Cardiac septum (tissue), 1 donor: ENCODE measurements at regions not wholly inside any gene's neighbourhood (a gene's known extent, or its start where the extent isn't known, plus 50 kb on each side); places are given as distances from the start of the nearest gene placed in this dataset.

ENCODE experiments used
- DNase-seq: peaks from one replicate; pipeline ENCODE4 v3.0.0-alpha.2; 2020; ENCODE audit warnings: low spot score
- intact Hi-C: fragments of 100-400 bp; cut with DNase I; formaldehyde crosslinking; loops from one replicate; pipeline ENCODE4 v1.14.0; 2022
- donor health status: DM: no; HTN: no; CAD: no.

GRCh38 chr15:58235961-58236360 lies 97.8 kb downstream of the AQP9 start:
- intact Hi-C loops, result no loop called here
- DNase-seq, result no peak

- intact Hi-C loops, result no loop called here
Measured at GRCh38 chr15:58240191-58240932, 102.2 kb downstream of the AQP9 start.

GRCh38 chr15:58241872-58242271 lies 103.7 kb downstream of the AQP9 start:
- intact Hi-C loops, result no loop called here
- DNase-seq, result no peak

More at GRCh38 chr15:58240191-58240932, 102.2 kb downstream of the AQP9 start:
- DNase-seq, result no peak

- DNase-seq, result no peak
- intact Hi-C loops, result no loop called here
Measured at GRCh38 chr15:58243070-58243469, 104.9 kb downstream of the AQP9 start.

GRCh38 chr15:58244536-58244935 lies 106.4 kb downstream of the AQP9 start:
- intact Hi-C loops, result no loop called here
- DNase-seq, result no peak

GRCh38 chr15:58246041-58246440 lies 107.9 kb downstream of the AQP9 start:
- intact Hi-C loops, result no loop called here

GRCh38 chr15:58247855-58248842 lies 110.0 kb downstream of the AQP9 start:
- intact Hi-C loops, result loop anchor here (1.0 kb wide), 1 partner anchor 12 kb away; no protein-coding TSS in a partner anchor

More at GRCh38 chr15:58246041-58246440, 107.9 kb downstream of the AQP9 start:
- DNase-seq, result no peak

GRCh38 chr15:58249646-58250312 lies 111.6 kb downstream of the AQP9 start:
- intact Hi-C loops, result no loop called here
- DNase-seq, result no peak

More at GRCh38 chr15:58247855-58248842, 110.0 kb downstream of the AQP9 start:
- peak; percentile 89 for DNase-seq

- no peak for DNase-seq
- intact Hi-C loops, result no loop called here
Measured at GRCh38 chr15:58252586-58253323, 114.6 kb downstream of the AQP9 start.

GRCh38 chr15:58257776-58258325 lies 119.7 kb downstream of the AQP9 start:
- no peak for DNase-seq
- intact Hi-C loops, result no loop called here

- no peak for DNase-seq
- intact Hi-C loops, result no loop called here
Measured at GRCh38 chr15:58258501-58259292, 120.5 kb downstream of the AQP9 start.

- intact Hi-C loops, result loop anchor here (1.0 kb wide), 1 partner anchor 12 kb away; no protein-coding TSS in a partner anchor
- DNase-seq, result no peak
Measured at GRCh38 chr15:58260205-58260724, 122.1 kb downstream of the AQP9 start.

- DNase-seq, result no peak
- intact Hi-C loops, result loop anchor here (1.0 kb wide), 1 partner anchor 12 kb away; no protein-coding TSS in a partner anchor
Measured at GRCh38 chr15:58260725-58261267, 122.6 kb downstream of the AQP9 start.

- DNase-seq, result no peak
- intact Hi-C loops, result no loop called here
Measured at GRCh38 chr15:58261368-58261767, 123.2 kb downstream of the AQP9 start.

- intact Hi-C loops, result no loop called here
- DNase-seq, result no peak
Measured at GRCh38 chr15:58264053-58264971, 126.1 kb downstream of the AQP9 start.

- intact Hi-C loops, result loop anchor here (5.0 kb wide), 1 partner anchor 485 kb away; no protein-coding TSS in a partner anchor
- no peak for DNase-seq
Measured at GRCh38 chr15:58267051-58267450, 128.9 kb downstream of the AQP9 start.
